Breast epithelium (tissue), 4 donors: ENCODE measurements at regions not wholly inside any gene's neighbourhood (a gene's known extent, or its start where the extent isn't known, plus 50 kb on each side); places are given as distances from the start of the nearest gene placed in this dataset.
"Not testable (repeated sequence)": the region's sequence is repeated elsewhere in the genome, so short reads cannot be mapped to it uniquely, and the experiment has no call there.

Source experiments
- DNase-seq, 2 donors: peaks; one replicate each; pipeline ENCODE4 v3.0.0-alpha.2; 2019; ENCODE audit warnings: low spot score in 2 of 2
- H3K27ac ChIP-seq, 2 donors: fragments of 200-600 bp; sonication (generic) in 1 of 2; one replicate each; pipeline ENCODE4 v1.5.1; 2016 to 2019; ENCODE audit warnings: mild to moderate bottlenecking in 1 of 2
- H3K27me3 ChIP-seq, 2 donors: fragments of 200-600 bp; sonication (generic) in 1 of 2; one replicate each; pipeline versions ENCODE4 v1.5.1 to v1.6.0; 2017 to 2019; ENCODE audit warnings: control low read depth in 1 of 2, mild to moderate bottlenecking in 1 of 2
- H3K36me3 ChIP-seq: fragments of 200-600 bp; one replicate; pipeline ENCODE4 v1.5.1; 2019
- H3K4me1 ChIP-seq, 2 donors: fragments of 200-600 bp; sonication (generic); one replicate each; pipeline ENCODE4 v1.5.1; 2016 to 2019; ENCODE audit warnings: control low read depth in 1 of 2
- H3K4me3 ChIP-seq, 3 donors: fragments of 200-600 bp; sonication (generic); 1 replicate in 2 of 3; 2 replicates in 1 of 3; pipeline ENCODE4 v1.5.1; 2016 to 2019; ENCODE audit warnings: mild to moderate bottlenecking in 3 of 3, moderate library complexity in 2 of 3
- H3K9me3 ChIP-seq, 2 donors: fragments of 200-600 bp; sonication (generic) in 1 of 2; one replicate each; pipeline ENCODE4 v1.5.1; 2016 to 2019; ENCODE audit warnings: control low read depth in 1 of 2
- POLR2A ChIP-seq: fragments of 450-650 bp; IDR thresholded peaks from one replicate; pipeline ENCODE4 v1.6.1; 2016; ENCODE audit warnings: antibody characterized with exemption, mild to moderate bottlenecking, moderate library complexity
- POLR2AphosphoS5 ChIP-seq, 3 donors: sonication (generic); formaldehyde crosslinking; IDR thresholded peaks; one replicate each; pipeline ENCODE4 v1.6.1; 2017; ENCODE audit warnings: antibody characterized with exemption in 3 of 3
- intact Hi-C: fragments of 100-400 bp; cut with DNase I; formaldehyde crosslinking; loops from one replicate; pipeline ENCODE4 v1.15.1; 2023; ENCODE audit warnings: low total_unique reads
- TF ChIP-seq, protein P1 (sequence below), 3 donors: fragments of 450-650 bp; IDR thresholded peaks; one replicate each; pipeline ENCODE4 v1.5.1; 2016 to 2017; ENCODE audit warnings: antibody characterized with exemption in 3 of 3, mild to moderate bottlenecking in 3 of 3, moderate library complexity in 3 of 3

DNA sequence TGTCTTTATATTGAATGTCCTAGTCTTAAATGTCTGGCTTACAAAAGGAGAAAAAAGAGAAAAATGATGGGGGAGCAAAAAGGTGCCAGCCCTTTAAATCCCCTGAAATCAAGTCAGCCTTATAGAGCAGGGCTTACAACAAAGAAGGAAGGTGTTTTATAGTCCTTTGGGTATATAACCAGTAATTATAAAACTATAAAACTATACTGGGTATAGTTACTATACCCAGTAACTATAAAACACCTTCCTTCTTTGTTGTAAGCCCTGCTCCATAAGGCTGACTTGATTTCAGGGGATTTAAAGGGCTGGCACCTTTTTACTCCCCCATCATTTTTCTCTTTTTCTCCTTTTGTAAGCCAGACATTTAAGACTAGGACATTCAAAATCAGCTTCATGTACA, 598.0 kb upstream of the SEMA6D start:
- TF ChIP-seq, protein P1, sequence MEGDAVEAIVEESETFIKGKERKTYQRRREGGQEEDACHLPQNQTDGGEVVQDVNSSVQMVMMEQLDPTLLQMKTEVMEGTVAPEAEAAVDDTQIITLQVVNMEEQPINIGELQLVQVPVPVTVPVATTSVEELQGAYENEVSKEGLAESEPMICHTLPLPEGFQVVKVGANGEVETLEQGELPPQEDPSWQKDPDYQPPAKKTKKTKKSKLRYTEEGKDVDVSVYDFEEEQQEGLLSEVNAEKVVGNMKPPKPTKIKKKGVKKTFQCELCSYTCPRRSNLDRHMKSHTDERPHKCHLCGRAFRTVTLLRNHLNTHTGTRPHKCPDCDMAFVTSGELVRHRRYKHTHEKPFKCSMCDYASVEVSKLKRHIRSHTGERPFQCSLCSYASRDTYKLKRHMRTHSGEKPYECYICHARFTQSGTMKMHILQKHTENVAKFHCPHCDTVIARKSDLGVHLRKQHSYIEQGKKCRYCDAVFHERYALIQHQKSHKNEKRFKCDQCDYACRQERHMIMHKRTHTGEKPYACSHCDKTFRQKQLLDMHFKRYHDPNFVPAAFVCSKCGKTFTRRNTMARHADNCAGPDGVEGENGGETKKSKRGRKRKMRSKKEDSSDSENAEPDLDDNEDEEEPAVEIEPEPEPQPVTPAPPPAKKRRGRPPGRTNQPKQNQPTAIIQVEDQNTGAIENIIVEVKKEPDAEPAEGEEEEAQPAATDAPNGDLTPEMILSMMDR (IDR thresholded peaks at IDR 0.05): no peak
- no peak for TF ChIP-seq POLR2AphosphoS5 (IDR thresholded peaks at IDR 0.05)
- no peak for TF ChIP-seq POLR2A
- no peak overlapping the region for H3K27ac ChIP-seq
- DNase-seq: no peak
- intact Hi-C loops: no loop called here
- H3K36me3 ChIP-seq: peaks cover 3% of the 10 kb centered on the region
- H3K27me3 ChIP-seq: no peaks in the 10 kb centered on the region
- no peaks in the 10 kb centered on the region for H3K4me1 ChIP-seq
- H3K9me3 ChIP-seq: peaks cover 5 to 8% of the 10 kb centered on the region in 2 donors
- H3K4me3 ChIP-seq: no peak overlapping the region

DNA sequence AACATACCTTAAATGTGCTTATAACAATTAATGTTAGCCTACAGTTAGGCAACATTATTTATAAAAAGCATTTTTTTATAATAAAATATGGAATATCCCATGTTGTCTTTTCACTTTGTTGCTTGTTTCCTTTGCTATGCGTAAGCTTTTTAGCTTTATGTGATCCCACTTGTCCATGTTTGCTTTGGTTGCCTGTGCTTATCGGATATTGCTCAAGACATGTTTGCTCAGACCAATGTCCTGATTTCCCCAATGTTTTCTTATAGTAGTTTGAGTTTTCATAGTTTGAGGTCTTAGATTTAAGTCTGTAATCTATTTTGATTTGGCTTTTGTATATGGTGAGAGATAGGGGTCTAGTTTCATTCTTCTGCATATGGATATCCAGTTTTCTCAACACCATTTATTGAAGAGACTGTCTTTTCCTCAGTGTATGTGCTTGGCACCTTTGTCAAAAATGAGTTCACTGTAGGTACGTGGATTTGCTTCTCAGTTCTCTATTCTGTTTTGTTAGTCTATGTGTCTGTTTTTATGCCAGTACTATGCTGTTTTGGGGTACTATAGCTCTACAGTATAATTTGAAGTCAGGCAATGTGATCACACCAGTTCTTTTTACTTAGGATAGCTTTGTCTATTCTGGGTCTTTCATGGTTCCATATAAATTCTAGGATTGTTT, 592.7 kb upstream of the SEMA6D start:
- TF ChIP-seq POLR2AphosphoS5 (IDR thresholded peaks at IDR 0.05) (no peak), POLR2A (no peak)
- TF ChIP-seq, protein P1 (IDR thresholded peaks at IDR 0.05): no peak
- Histone ChIP-seq H3K4me1 (no peaks in the 10 kb centered on the region), H3K4me3 (no peak overlapping the region), H3K27ac (no peak overlapping the region), H3K36me3 (peaks cover 3% of the 10 kb centered on the region), H3K9me3 (peaks cover 11 to 27% of the 10 kb centered on the region in 2 donors), H3K27me3 (no peaks in the 10 kb centered on the region)
- intact Hi-C loops: no loop called here
- DNase-seq: no peak

DNA sequence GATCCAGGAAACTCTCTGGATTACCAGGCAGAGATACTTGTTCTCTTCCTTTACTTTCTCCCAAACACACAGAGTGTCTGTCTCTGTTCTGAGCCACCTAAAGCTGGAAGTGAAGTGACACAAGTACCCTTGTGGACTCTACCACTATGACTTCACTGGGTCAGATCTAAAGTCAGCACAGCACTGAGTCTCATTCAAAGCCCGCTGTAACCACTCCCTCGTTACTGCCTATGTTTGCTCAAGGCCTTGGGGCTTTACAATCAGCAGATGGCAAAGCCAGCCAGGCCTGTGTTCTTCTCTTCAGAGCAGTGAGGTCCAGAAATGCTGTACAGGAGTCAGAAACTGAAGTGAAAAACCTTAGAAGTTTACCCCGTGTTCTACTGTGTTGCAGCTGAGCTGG, 588.3 kb upstream of the SEMA6D start:
- H3K27me3 ChIP-seq: no peaks in the 10 kb centered on the region
- TF ChIP-seq POLR2A: no peak
- TF ChIP-seq, protein P1 (IDR thresholded peaks at IDR 0.05): no peak
- TF ChIP-seq POLR2AphosphoS5 (IDR thresholded peaks at IDR 0.05): no peak
- H3K4me1 ChIP-seq: no peaks in the 10 kb centered on the region
- DNase-seq: no peak
- peaks cover 7 to 19% of the 10 kb centered on the region in 2 donors for H3K9me3 ChIP-seq
- H3K27ac ChIP-seq: no peak overlapping the region
- H3K4me3 ChIP-seq: no peak overlapping the region
- H3K36me3 ChIP-seq: no peaks in the 10 kb centered on the region
- intact Hi-C loops: no loop called here

DNA sequence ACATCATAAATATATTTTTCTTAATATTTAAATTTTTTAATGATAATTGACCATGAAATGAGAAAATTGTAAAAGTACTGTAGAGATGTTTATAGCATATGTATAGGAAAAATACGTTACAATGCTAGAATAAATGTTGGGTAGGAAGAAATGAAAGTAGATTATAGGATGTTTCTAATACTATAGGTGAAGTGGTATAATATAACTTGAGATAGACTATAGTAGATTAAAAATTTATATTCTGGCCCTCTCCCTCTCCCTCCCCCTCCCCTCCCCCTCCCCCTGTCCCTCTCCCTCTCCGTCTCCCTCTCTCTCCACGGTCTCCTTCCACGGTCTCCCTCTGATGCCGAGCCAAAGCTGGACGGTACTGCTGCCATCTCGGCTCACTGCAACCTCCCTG, 585.9 kb upstream of the SEMA6D start:
- H3K27me3 ChIP-seq, H3K36me3 ChIP-seq, H3K4me3 ChIP-seq, H3K4me1 ChIP-seq, intact Hi-C loops, DNase-seq, H3K27ac ChIP-seq: not testable (repeated sequence)
- H3K9me3 ChIP-seq: peaks cover 7 to 19% of the 10 kb centered on the region in 2 donors

DNA sequence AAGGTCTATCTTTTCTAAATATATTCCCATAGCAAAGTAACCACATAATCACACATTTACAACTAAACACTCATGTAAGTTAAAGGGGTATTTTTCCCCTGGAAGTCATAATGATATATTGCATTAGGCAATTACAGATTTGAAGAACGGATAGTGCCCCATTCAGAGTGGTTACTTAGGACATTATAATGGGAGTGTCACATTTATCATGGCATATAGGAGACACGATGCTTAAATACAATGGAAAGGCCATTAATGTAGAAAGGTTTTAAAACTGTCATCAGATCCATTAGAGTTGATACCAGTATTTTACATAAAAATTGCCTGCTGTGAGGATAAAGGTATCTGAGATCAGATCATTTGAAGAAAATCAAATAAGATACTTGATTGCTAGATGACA, 582.0 kb upstream of the SEMA6D start:
- H3K27me3 ChIP-seq: no peaks in the 10 kb centered on the region
- no peak overlapping the region for H3K27ac ChIP-seq
- intact Hi-C loops: no loop called here
- no peaks in the 10 kb centered on the region for H3K9me3 ChIP-seq
- H3K4me1 ChIP-seq: no peaks in the 10 kb centered on the region
- TF ChIP-seq POLR2A (no peak), POLR2AphosphoS5 (IDR thresholded peaks at IDR 0.05) (no peak)
- TF ChIP-seq, protein P1 (IDR thresholded peaks at IDR 0.05): no peak
- H3K4me3 ChIP-seq: no peak overlapping the region
- no peak for DNase-seq
- H3K36me3 ChIP-seq: no peaks in the 10 kb centered on the region

DNA sequence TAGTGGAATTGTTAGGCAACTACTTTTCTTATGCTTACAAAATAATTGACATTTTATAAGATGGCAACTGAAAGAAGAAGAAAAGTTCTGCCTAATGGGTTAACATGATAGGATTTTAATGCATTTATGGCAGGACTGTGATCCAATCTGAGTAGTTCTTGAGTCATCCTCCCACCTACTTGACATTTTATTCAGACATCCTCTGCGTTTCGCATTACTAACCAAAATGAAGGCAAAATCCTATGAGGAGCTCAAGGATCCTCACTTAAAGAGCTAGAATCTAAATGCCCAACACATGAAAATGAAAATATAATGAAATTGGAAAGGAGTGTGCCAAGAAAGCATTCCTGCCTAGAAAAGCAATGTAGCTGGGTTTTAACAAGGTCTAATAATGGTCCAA, 581.1 kb upstream of the SEMA6D start:
- DNase-seq: no peak
- H3K36me3 ChIP-seq: no peaks in the 10 kb centered on the region
- TF ChIP-seq, protein P1 (IDR thresholded peaks at IDR 0.05): no peak
- TF ChIP-seq POLR2AphosphoS5 (IDR thresholded peaks at IDR 0.05): no peak
- H3K4me3 ChIP-seq: no peak overlapping the region
- no peak overlapping the region for H3K27ac ChIP-seq
- no peaks in the 10 kb centered on the region for H3K9me3 ChIP-seq
- intact Hi-C loops: no loop called here
- no peaks in the 10 kb centered on the region for H3K27me3 ChIP-seq
- no peaks in the 10 kb centered on the region for H3K4me1 ChIP-seq
